ENCODE measurements at regions not wholly inside any gene's neighbourhood (a gene's known extent, or its start where the extent isn't known, plus 50 kb on each side); places are given as distances from the start of the nearest gene placed in this dataset.

- Histone ChIP-seq H3K4me3 (ENCODE audit: extremely low read depth in 1 of 4, insufficient read depth in 2 of 4, low read depth in 3 of 4, low read length in 4 of 4) (no peak overlapping the region), H2BK15ac (ENCODE audit: low read length) (no peak overlapping the region), H3K4ac (replicated peaks; ENCODE audit: insufficient read length, low read depth, low read length) (no peak overlapping the region), H3K4me2 (ENCODE audit: insufficient read depth in 1 of 2, low read depth in 2 of 2, low read length in 2 of 2) (no peak overlapping the region), H2BK12ac (ENCODE audit: low read depth, low read length) (no peak overlapping the region), H4K91ac (replicated peaks; ENCODE audit: insufficient read length, low read length) (no peak overlapping the region), H2AFZ (ENCODE audit: low read length) (no peak overlapping the region), H2BK120ac (replicated peaks; ENCODE audit: low read depth, low read length) (no peak overlapping the region), H4K8ac (ENCODE audit: extremely low read depth, insufficient read depth, low read length) (no peak overlapping the region), H3K14ac (ENCODE audit: insufficient read length) (no peak overlapping the region), H2BK20ac (ENCODE audit: low read length) (no peak overlapping the region), H3K56ac (replicated peaks; ENCODE audit: insufficient read length, low read depth, low read length) (no peak overlapping the region), H3K23ac (ENCODE audit: insufficient read length) (no peak overlapping the region), H3K27me3 (replicated peaks in 1 of 4; ENCODE audit: control insufficient read depth in 3 of 4, extremely low read depth in 1 of 4, insufficient read depth in 3 of 4, low read length in 3 of 4) (no peaks in the 10 kb centered on the region), H2AK5ac (ENCODE audit: low read depth, low read length) (no peak overlapping the region), H4K20me1 (replicated peaks in 1 of 2; ENCODE audit: control insufficient read depth in 1 of 2, insufficient read depth in 2 of 2, low read length in 2 of 2) (no peaks in the 10 kb centered on the region), H2BK5ac (ENCODE audit: low read depth, low read length) (no peak overlapping the region), H3K79me1 (ENCODE audit: low read depth, low read length) (no peaks in the 10 kb centered on the region), H3K23me2 (ENCODE audit: low read depth, low read length) (no peaks in the 10 kb centered on the region), H3K79me2 (ENCODE audit: control insufficient read depth in 1 of 2, insufficient read depth in 2 of 2, low read length in 2 of 2) (no peaks in the 10 kb centered on the region), H3K27ac (ENCODE audit: low read depth, low read length) (no peak overlapping the region), H3K36me3 (ENCODE audit: control insufficient read depth in 2 of 4, insufficient read depth in 4 of 4, low read length in 3 of 4) (no peaks in the 10 kb centered on the region), H3K9me3 (ENCODE audit: insufficient read depth in 2 of 2, low read depth in 1 of 2, low read length in 1 of 2) (no peaks in the 10 kb centered on the region), H3K18ac (ENCODE audit: extremely low read depth, low read length) (no peak overlapping the region), H3K9ac (replicated peaks in 1 of 4; ENCODE audit: extremely low read depth in 1 of 4, low read depth in 3 of 4, low read length in 3 of 4) (no peak overlapping the region), H3K4me1 (replicated peaks in 1 of 4; ENCODE audit: control insufficient read depth in 3 of 4, insufficient read depth in 4 of 4, low read length in 3 of 4) (peaks cover 0 to 9% (median 3%) of the 10 kb centered on the region in 4 experiments; a peak in 5 of 7 replicates), H4K5ac (ENCODE audit: insufficient read length, low read depth, low read length) (no peak overlapping the region)
- ChIA-PET POLR2A (ENCODE audit: partially characterized antibody) (no interaction called here), CTCF (ENCODE audit: partially characterized antibody) (interaction anchor here (0.9 to 1.5 kb wide), 4 partner anchors 8 to 267 kb away, joined by 3 to 4 read pairs (median 3); no protein-coding TSS in a partner anchor)
- WGBS, 2 experiments (ENCODE audit: extremely low coverage in 1 of 2, insufficient coverage in 1 of 2, insufficient read length in 1 of 2, insufficient replicate concordance in 2 of 2, low coverage in 1 of 2, low lambda C conversion rate in 2 of 2, missing lambda C conversion rate in 1 of 2), result 100% methylated on average over 1 of the region's 1 CpG; no CpG with 5 or more reads in 1 of the 2 experiments
- DNase-seq (ENCODE audit: low read depth in 1 of 2, low spot score in 2 of 2), result no peak
- FAIRE-seq, result no peak
- no peak for TF ChIP-seq HDAC6 (IDR thresholded peaks at IDR 0.05; ENCODE audit: low read depth, low read length)
- TF ChIP-seq BCL11A (IDR thresholded peaks at IDR 0.05; ENCODE audit: low read depth in 2 of 2, low read length in 2 of 2), result no peak
- TF ChIP-seq SUZ12 (IDR thresholded peaks at IDR 0.05; ENCODE audit: low read length), result no peak
- no peak for TF ChIP-seq POU5F1 (IDR thresholded peaks at IDR 0.05; ENCODE audit: low read depth, low read length)
- TF ChIP-seq, protein P1, sequence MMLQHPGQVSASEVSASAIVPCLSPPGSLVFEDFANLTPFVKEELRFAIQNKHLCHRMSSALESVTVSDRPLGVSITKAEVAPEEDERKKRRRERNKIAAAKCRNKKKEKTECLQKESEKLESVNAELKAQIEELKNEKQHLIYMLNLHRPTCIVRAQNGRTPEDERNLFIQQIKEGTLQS (IDR thresholded peaks at IDR 0.05; ENCODE audit: insufficient read depth, low read depth, low read length), result no peak
- no peak for TF ChIP-seq TEAD4 (IDR thresholded peaks at IDR 0.05; ENCODE audit: low read depth, low read length)
- no peak for TF ChIP-seq SAP30 (IDR thresholded peaks at IDR 0.05; ENCODE audit: insufficient read depth, insufficient replicate concordance, low read length)
- TF ChIP-seq E2F6 (IDR thresholded peaks at IDR 0.05), result no peak
- TF ChIP-seq YY1 (IDR thresholded peaks at IDR 0.05; ENCODE audit: low read depth, low read length), result no peak
- TF ChIP-seq FOSL1 (IDR thresholded peaks at IDR 0.05; ENCODE audit: insufficient read depth, low read depth, low read length), result no peak
- no peak for TF ChIP-seq GABPA (IDR thresholded peaks at IDR 0.05; ENCODE audit: borderline replicate concordance, insufficient read depth, low read length)
- no peak for TF ChIP-seq TAF1 (IDR thresholded peaks at IDR 0.05; ENCODE audit: low read depth, low read length)
Measured at GRCh38 chr10:83603708-83604107, 535.6 kb upstream of the GHITM start.
